RWPE2 (cell line): ENCODE measurements at regions not wholly inside any gene's neighbourhood (a gene's known extent, or its start where the extent isn't known, plus 50 kb on each side); places are given as distances from the start of the nearest gene placed in this dataset.

Experiments used
- ATAC-seq: fragments of 200-7000 bp; cut with Tn5 transposase; 3 replicates; pipeline ENCODE4 v1.9.1; 2021; ENCODE audit warnings: low read depth
- DNase-seq: peaks from one replicate; pipeline ENCODE4 v3.0.0-alpha.2; 2020; ENCODE audit warnings: low spot score
- H3K27ac ChIP-seq: fragments of 450-650 bp; 2 replicates; pipeline ENCODE4 v1.5.1; 2017; ENCODE audit warnings: mild to moderate bottlenecking; ENCODE audit not compliant: poor library complexity, severe bottlenecking
- H3K27me3 ChIP-seq: fragments of 250-450 bp; sonication (Bioruptor Pico); 2 replicates; pipeline ENCODE4 v1.5.1; 2021; ENCODE audit warnings: mild to moderate bottlenecking, moderate library complexity; ENCODE audit not compliant: insufficient read depth, poor library complexity, severe bottlenecking
- H3K36me3 ChIP-seq: fragments of 250-450 bp; sonication (Bioruptor Pico); 2 replicates; pipeline ENCODE4 v1.5.1; 2020; ENCODE audit warnings: low read depth, mild to moderate bottlenecking, moderate library complexity
- H3K4me1 ChIP-seq: fragments of 250-450 bp; sonication (Bioruptor Pico); 2 replicates; pipeline ENCODE4 v1.5.1; 2021; ENCODE audit warnings: mild to moderate bottlenecking, moderate library complexity; ENCODE audit not compliant: insufficient read depth, poor library complexity, severe bottlenecking
- H3K4me3 ChIP-seq: fragments of 250-450 bp; sonication (Bioruptor Pico); 2 replicates; pipeline ENCODE4 v1.5.1; 2021; ENCODE audit warnings: mild to moderate bottlenecking, moderate library complexity; ENCODE audit not compliant: severe bottlenecking
- H3K9me3 ChIP-seq: fragments of 250-450 bp; sonication (Bioruptor Pico); 2 replicates; pipeline ENCODE4 v1.5.1; 2021; ENCODE audit warnings: mild to moderate bottlenecking, moderate library complexity; ENCODE audit not compliant: severe bottlenecking
- TF ChIP-seq, protein P1 (sequence below): fragments of 450-650 bp; IDR thresholded peaks from one replicate; pipeline ENCODE4 v1.5.1; 2017; ENCODE audit warnings: mild to moderate bottlenecking, moderate library complexity; ENCODE audit not compliant: poor library complexity, severe bottlenecking

DNA sequence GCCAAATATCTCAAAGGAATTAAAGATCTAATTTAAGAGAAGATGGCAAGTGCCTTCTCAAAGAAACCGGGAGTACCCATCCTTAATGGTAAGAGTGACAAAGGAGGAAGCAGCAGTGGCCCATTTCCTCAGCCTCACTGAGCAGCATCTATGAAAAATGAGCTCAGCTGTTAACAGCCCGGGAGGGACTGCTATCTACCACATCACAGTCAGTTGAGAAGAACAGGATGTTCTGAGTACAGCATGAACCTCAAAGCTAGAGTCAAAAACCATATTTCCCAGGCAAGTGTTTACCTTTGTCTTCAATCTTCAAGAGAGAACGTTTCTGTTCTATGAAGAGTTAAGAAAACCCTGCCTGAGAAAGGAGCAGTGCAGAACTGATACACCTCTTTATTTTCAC lies 115.0 kb downstream of the BTG1 start:
- ATAC-seq (0 out of 3 replicates have a peak, but pooled peaks have one; percentile 35), DNase-seq (no peak)
- no peaks in the 10 kb centered on the region for H3K36me3 ChIP-seq
- TF ChIP-seq, protein P1, sequence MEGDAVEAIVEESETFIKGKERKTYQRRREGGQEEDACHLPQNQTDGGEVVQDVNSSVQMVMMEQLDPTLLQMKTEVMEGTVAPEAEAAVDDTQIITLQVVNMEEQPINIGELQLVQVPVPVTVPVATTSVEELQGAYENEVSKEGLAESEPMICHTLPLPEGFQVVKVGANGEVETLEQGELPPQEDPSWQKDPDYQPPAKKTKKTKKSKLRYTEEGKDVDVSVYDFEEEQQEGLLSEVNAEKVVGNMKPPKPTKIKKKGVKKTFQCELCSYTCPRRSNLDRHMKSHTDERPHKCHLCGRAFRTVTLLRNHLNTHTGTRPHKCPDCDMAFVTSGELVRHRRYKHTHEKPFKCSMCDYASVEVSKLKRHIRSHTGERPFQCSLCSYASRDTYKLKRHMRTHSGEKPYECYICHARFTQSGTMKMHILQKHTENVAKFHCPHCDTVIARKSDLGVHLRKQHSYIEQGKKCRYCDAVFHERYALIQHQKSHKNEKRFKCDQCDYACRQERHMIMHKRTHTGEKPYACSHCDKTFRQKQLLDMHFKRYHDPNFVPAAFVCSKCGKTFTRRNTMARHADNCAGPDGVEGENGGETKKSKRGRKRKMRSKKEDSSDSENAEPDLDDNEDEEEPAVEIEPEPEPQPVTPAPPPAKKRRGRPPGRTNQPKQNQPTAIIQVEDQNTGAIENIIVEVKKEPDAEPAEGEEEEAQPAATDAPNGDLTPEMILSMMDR: no peak
- no peaks in the 10 kb centered on the region for H3K9me3 ChIP-seq
- no peak overlapping the region for H3K27ac ChIP-seq
- H3K27me3 ChIP-seq: no peaks in the 10 kb centered on the region
- no peak overlapping the region for H3K4me3 ChIP-seq
- peaks cover 24% of the 10 kb centered on the region for H3K4me1 ChIP-seq

DNA sequence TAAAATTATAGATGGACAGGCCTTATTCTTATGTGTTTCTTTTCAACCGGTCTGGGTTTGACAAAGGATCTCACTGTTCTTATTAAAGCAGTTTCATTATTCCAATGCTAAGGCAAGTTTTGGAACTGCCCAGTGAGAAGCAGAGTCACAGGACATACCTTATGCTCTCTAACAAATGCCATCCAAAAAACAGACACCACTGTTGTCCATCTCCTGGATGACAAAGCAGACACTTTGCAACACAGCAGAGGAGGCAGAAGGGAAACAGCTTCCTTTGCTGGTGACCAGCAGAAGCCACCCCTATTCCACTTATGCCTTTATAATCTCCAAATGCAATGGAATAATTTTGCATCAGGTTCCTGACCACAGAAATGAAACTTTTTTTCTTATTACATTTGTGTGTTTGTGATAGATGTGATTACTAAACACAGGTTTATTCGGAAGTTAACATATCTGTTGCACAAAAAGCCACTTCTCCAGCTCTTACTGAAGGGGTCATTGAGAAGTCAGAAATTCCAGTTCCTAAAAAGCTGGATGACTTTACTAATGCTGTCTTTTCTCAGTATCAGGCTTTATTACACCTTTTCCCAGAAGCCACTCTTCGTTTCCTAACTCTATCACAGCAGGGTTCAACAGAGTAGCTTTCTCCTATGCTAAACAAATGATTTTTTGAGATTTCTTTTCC lies 115.6 kb downstream of the BTG1 start:
- Histone ChIP-seq H3K4me1 (peaks cover 19% of the 10 kb centered on the region), H3K27ac (no peak overlapping the region), H3K36me3 (no peaks in the 10 kb centered on the region), H3K9me3 (no peaks in the 10 kb centered on the region), H3K4me3 (no peak overlapping the region), H3K27me3 (no peaks in the 10 kb centered on the region)
- ATAC-seq (no peak), DNase-seq (no peak)
- TF ChIP-seq, protein P1: no peak

DNA sequence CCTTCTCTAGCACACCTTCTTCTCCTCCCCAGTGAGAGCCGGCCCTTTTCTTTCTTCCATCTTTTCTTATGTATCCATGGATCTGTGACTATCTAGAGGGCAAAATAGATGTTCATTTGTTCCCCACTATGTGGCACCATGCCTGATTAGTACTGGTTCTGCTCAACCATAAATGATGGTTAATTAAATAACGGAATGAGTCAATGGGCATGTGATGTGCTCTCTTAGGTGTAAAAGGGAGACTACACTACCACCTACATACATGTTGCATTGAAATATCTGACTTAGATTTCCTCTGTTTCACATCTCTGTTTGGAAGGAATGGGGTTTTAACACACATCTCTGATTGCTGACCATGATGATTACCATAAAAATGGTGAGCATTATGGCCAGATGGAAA lies 116.5 kb downstream of the BTG1 start:
- TF ChIP-seq, protein P1: no peak
- Histone ChIP-seq H3K4me3 (no peak overlapping the region), H3K4me1 (peaks cover 10% of the 10 kb centered on the region), H3K27ac (no peak overlapping the region), H3K9me3 (no peaks in the 10 kb centered on the region), H3K36me3 (no peaks in the 10 kb centered on the region), H3K27me3 (no peaks in the 10 kb centered on the region)
- DNase-seq (no peak), ATAC-seq (no peak)

DNA sequence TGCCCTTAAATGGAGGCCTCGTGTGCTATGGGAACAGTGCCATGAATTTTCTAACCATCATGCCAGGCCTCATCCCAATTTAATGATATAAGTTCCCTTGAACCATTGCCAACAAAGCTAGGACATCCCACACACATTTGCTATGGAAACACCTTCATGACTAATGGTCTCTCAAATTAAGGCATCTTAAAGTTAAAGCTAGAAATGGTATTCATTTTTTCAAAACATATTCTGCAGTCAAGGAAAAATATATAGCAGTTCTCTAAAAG lies 117.3 kb downstream of the BTG1 start:
- no peak overlapping the region for H3K27ac ChIP-seq
- no peak overlapping the region for H3K4me3 ChIP-seq
- TF ChIP-seq, protein P1: no peak
- H3K4me1 ChIP-seq: peaks cover 10% of the 10 kb centered on the region
- 0 out of 3 replicates have a peak, but pooled peaks have one; percentile 27 for ATAC-seq
- no peaks in the 10 kb centered on the region for H3K9me3 ChIP-seq
- H3K36me3 ChIP-seq: no peaks in the 10 kb centered on the region
- no peaks in the 10 kb centered on the region for H3K27me3 ChIP-seq
- no peak for DNase-seq

DNA sequence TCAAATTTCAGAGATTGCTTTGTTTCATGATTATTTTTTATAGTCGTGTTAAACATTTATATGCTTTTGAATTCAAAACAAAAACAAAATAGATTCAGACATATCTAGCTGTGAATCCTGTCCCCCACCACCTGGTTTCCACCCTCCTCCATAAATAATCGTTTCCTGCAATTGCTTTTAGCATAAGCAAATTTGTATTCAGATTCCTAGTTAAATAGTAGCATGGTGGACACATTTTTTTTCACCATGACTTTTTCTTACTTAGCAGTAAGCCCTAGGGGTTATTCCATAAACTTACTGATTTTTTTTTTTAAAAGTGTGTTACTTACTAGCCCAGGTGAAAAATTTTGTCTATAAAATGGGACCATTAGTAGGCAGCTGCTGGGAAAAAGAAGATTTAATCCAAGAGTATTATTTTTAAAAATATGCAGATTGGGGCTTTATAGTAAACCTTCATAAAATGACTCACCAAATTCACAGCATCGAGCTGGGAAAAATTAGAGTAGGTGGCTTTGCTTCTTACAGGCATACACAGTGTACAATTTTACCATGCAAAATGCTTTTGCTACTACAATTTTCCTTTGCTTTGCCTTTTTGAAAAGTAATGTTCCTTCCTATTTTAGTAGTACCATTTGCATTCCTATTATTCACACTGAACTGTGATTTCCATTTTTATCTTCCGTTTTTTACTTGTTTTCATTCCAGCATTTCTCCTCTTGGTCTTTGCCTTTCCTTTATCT lies 117.8 kb downstream of the BTG1 start:
- Histone ChIP-seq H3K4me3 (no peak overlapping the region), H3K36me3 (no peaks in the 10 kb centered on the region), H3K9me3 (no peaks in the 10 kb centered on the region), H3K4me1 (peaks cover 10% of the 10 kb centered on the region), H3K27ac (no peak overlapping the region), H3K27me3 (no peaks in the 10 kb centered on the region)
- TF ChIP-seq, protein P1: no peak
- no peak for DNase-seq
- no peak for ATAC-seq
